SKM-1 treated with dmso at 0.1 percent for 144 hours (cell line): ENCODE measurements at regions not wholly inside any gene's neighbourhood (a gene's known extent, or its start where the extent isn't known, plus 50 kb on each side); places are given as distances from the start of the nearest gene placed in this dataset.
"Not testable (repeated sequence)": the region's sequence is repeated elsewhere in the genome, so short reads cannot be mapped to it uniquely, and the experiment has no call there.

ENCODE experiments used
- DNase-seq: peaks from one replicate; lab custom pipeline; 2025; ENCODE audit not compliant: unreplicated experiment; lab: John Stamatoyannopoulos, UW

- DNase-seq: no peak
Measured at GRCh38 chr4:104549736-104550135, 55.0 kb upstream of the CXXC4 start.

- DNase-seq: no peak
Measured at GRCh38 chr4:104559502-104559901, 64.8 kb upstream of the CXXC4 start.

GRCh38 chr4:104571341-104571740 lies 76.6 kb upstream of the CXXC4 start:
- DNase-seq: no peak

- DNase-seq: no peak
Measured at GRCh38 chr4:104574371-104574770, 79.7 kb upstream of the CXXC4 start.

GRCh38 chr4:104575278-104575677 lies 80.6 kb upstream of the CXXC4 start:
- no peak for DNase-seq

- no peak for DNase-seq
Measured at GRCh38 chr4:104577405-104577804, 82.7 kb upstream of the CXXC4 start.

GRCh38 chr4:104581476-104581875 lies 86.8 kb upstream of the CXXC4 start:
- DNase-seq: not testable (repeated sequence)

GRCh38 chr4:104582056-104582455 lies 87.4 kb upstream of the CXXC4 start:
- DNase-seq: not testable (repeated sequence)

- no peak for DNase-seq
Measured at GRCh38 chr4:104589264-104589868, 94.7 kb upstream of the CXXC4 start.

GRCh38 chr4:104591510-104591911 lies 96.8 kb upstream of the CXXC4 start:
- DNase-seq: no peak

- no peak for DNase-seq
Measured at GRCh38 chr4:104592183-104592582, 97.5 kb upstream of the CXXC4 start.

GRCh38 chr4:104593019-104593418 lies 98.3 kb upstream of the CXXC4 start:
- DNase-seq: no peak

GRCh38 chr4:104596189-104596588 lies 101.5 kb upstream of the CXXC4 start:
- DNase-seq: no peak

GRCh38 chr4:104615496-104615895 lies 120.8 kb upstream of the CXXC4 start:
- DNase-seq: no peak

GRCh38 chr4:104615926-104616325 lies 121.2 kb upstream of the CXXC4 start:
- DNase-seq: no peak

- no peak for DNase-seq
Measured at GRCh38 chr4:104616401-104616820, 121.7 kb upstream of the CXXC4 start.

- DNase-seq: no peak
Measured at GRCh38 chr4:104625706-104626105, 131.0 kb upstream of the CXXC4 start.

- no peak for DNase-seq
Measured at GRCh38 chr4:104629601-104630000, 134.9 kb upstream of the CXXC4 start.

GRCh38 chr4:104630272-104630671 lies 135.6 kb upstream of the CXXC4 start:
- DNase-seq: no peak

GRCh38 chr4:104631000-104631399 lies 136.3 kb upstream of the CXXC4 start:
- no peak for DNase-seq

- DNase-seq: no peak
Measured at GRCh38 chr4:104641418-104641817, 146.7 kb upstream of the CXXC4 start.

GRCh38 chr4:104642521-104642920 lies 147.8 kb upstream of the CXXC4 start:
- no peak for DNase-seq

GRCh38 chr4:104643805-104644204 lies 149.1 kb upstream of the CXXC4 start:
- no peak for DNase-seq
